ENCODE measurements at regions not wholly inside any gene's neighbourhood (a gene's known extent, or its start where the extent isn't known, plus 50 kb on each side); places are given as distances from the start of the nearest gene placed in this dataset.

DNA sequence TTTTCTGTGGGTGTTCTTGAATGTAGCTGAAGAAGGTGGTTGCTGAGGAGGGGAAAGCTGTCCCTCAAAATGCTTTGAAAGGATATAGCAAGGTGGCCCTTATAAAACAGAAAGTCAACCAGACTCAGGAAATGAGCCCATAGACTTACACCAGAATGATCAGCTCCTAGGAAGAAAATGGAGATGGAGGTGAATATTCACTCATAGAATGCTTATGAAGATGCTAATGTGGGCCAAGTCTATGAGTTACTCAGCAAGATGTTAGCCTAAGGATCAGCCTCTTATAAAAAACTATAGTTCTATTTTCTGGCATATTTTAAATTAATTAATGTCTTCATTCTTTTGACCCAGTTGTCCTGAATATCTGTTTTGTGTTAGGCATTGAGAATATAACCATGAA, 1054.0 kb downstream of the AGBL1 start:
- no peak for TF ChIP-seq EP300 (IDR thresholded peaks at IDR 0.05)
- no peak for TF ChIP-seq CTCF (IDR thresholded peaks at IDR 0.05)
